GM12878 (cell line): ENCODE measurements at regions not wholly inside any gene's neighbourhood (a gene's known extent, or its start where the extent isn't known, plus 50 kb on each side); places are given as distances from the start of the nearest gene placed in this dataset.

Experiments used
- BHLHE40 ChIP-seq, 2 experiments: fragments of 450-650 bp in 1 of 2; IDR thresholded peaks; 2 replicates each; pipeline ENCODE4 v1.6.1; 2011 to 2017; ENCODE audit warnings: low read depth in 2 of 2, borderline replicate concordance in 1 of 2, improper control_type of control experiment in 1 of 2, low read length in 1 of 2, mild to moderate bottlenecking in 1 of 2
- CTCF ChIP-seq, 3 experiments: IDR thresholded peaks in 2 of 3; conservative IDR thresholded peaks in 1 of 3; 2 replicates each; pipeline ENCODE4 v1.5.1; 2011; ENCODE audit warnings: low read depth in 3 of 3, low read length in 3 of 3, mild to moderate bottlenecking in 3 of 3, control low read depth in 2 of 3, moderate library complexity in 2 of 3, inconsistent platforms in 1 of 3, mixed read lengths in 1 of 3; ENCODE audit not compliant: control insufficient read depth in 2 of 3, insufficient read depth in 1 of 3; ENCODE audit errors: extremely low read depth in 1 of 3
- EP300 ChIP-seq, 2 experiments: fragments of 150-350 bp in 1 of 2; IDR thresholded peaks; 2 replicates each; pipeline ENCODE4 v1.6.1; 2011 to 2012; ENCODE audit warnings: low read depth in 2 of 2, low read length in 2 of 2, borderline replicate concordance in 1 of 2, improper control_type of control experiment in 1 of 2, inconsistent platforms in 1 of 2; ENCODE audit not compliant: control insufficient read depth in 1 of 2
- NFYB ChIP-seq: IDR thresholded peaks from 2 replicates; pipeline ENCODE4 v1.6.1; 2011; ENCODE audit warnings: low read depth, mild to moderate bottlenecking, low read length, improper control_type of control experiment, moderate library complexity; ENCODE audit not compliant: insufficient read depth
- POLR2AphosphoS5 ChIP-seq: IDR thresholded peaks from 2 replicates; pipeline ENCODE4 v1.6.1; 2011; ENCODE audit warnings: mild to moderate bottlenecking, low read length, inconsistent platforms
- TCF3 ChIP-seq: IDR thresholded peaks from 2 replicates; pipeline ENCODE4 v1.6.1; 2012; ENCODE audit warnings: low read depth, mild to moderate bottlenecking, low read length, borderline replicate concordance; ENCODE audit not compliant: insufficient read depth

GRCh38 chr11:122031813-122032212 lies 84.2 kb downstream of the BLID start:
- TF ChIP-seq BHLHE40 (IDR thresholded peaks at IDR 0.05; ENCODE audit: borderline replicate concordance in 1 of 2, low read depth in 2 of 2, low read length in 1 of 2) (no peak), EP300 (IDR thresholded peaks at IDR 0.05; ENCODE audit: borderline replicate concordance in 1 of 2, control insufficient read depth in 1 of 2, low read depth in 2 of 2, low read length in 2 of 2) (no peak), TCF3 (no peak), NFYB (no peak), POLR2AphosphoS5 (no peak), CTCF (IDR thresholded peaks at IDR 0.05 in 2 of 3, conservative IDR thresholded peaks at IDR 0.05 in 1 of 3; ENCODE audit: control insufficient read depth in 2 of 3, extremely low read depth in 1 of 3, insufficient read depth in 1 of 3, low read depth in 3 of 3, low read length in 3 of 3) (no peak)
